ENCODE measurements at regions not wholly inside any gene's neighbourhood (a gene's known extent, or its start where the extent isn't known, plus 50 kb on each side); places are given as distances from the start of the nearest gene placed in this dataset.
"Not testable (repeated sequence)": the region's sequence is repeated elsewhere in the genome, so short reads cannot be mapped to it uniquely, and the experiment has no call there.

DNA sequence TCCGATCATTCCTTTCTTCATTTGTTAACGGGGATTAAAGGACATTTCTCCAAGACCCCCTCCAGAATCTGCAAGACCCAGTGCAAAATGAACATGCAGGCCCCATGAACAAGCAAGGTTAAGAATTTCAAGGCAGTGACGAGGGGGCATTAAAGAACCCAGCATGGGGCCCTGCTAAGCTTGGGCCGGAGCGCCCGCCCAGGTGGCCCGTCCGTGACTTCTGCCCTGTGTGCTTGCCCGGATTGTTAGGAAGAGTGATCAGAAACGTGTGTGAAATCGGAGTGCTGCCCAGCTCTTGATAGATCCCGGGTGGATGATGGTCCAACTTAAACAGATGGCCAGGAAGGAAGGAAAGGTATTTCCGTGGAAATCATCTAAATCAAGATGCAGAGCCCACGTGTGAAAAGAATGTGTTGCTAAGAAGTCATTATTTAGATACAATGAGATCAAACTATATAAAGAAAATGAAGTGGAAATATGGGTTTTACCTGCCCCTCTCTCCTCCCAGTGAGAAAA, 213.6 kb downstream of the KLF6 start:
- no peak overlapping the region for H3K27ac ChIP-seq
- no peaks in the 10 kb centered on the region for H3K36me3 ChIP-seq

DNA sequence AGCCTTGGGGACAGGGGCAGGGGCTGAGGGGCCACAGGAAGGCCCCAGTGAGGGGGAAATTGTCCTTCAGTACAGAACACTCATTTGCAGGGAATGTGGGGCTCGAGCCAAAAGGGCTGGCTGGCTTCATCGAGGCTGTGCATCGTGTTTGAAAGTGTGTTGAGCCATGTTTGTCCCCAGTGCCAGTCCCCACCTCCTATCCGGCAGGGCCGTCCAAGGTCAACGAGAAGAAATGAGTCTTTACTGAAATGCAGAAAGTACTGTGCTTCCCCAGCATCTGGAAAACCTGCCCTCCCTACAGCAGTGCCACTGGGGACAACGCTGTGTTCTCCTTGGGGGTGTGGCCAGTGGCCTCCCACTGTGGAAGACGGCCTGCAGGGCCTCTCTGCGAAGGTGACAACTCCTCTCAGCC, 214.1 kb downstream of the KLF6 start:
- H3K27ac ChIP-seq: no peak overlapping the region
- H3K4me1 ChIP-seq: no peaks in the 10 kb centered on the region
- no peaks in the 10 kb centered on the region for H3K27me3 ChIP-seq
- H3K9me3 ChIP-seq (replicated peaks): no peaks in the 10 kb centered on the region
- H3K36me3 ChIP-seq: no peaks in the 10 kb centered on the region
- H3K4me3 ChIP-seq: no peak overlapping the region
- DNase-seq: no peak

More for the DNA sequence above, 213.6 kb downstream of the KLF6 start:
- DNase-seq: no peak
- no peaks in the 10 kb centered on the region for H3K27me3 ChIP-seq
- H3K9me3 ChIP-seq (replicated peaks): no peaks in the 10 kb centered on the region
- H3K4me3 ChIP-seq: no peak overlapping the region
- no peaks in the 10 kb centered on the region for H3K4me1 ChIP-seq

- Histone ChIP-seq H3K4me1 (no peaks in the 10 kb centered on the region), H3K9me3 (replicated peaks) (no peaks in the 10 kb centered on the region), H3K4me3 (no peak overlapping the region), H3K36me3 (no peaks in the 10 kb centered on the region), H3K27ac (no peak overlapping the region), H3K27me3 (no peaks in the 10 kb centered on the region)
- DNase-seq: no peak
Observed at GRCh38 chr10:3570131-3570729, 214.8 kb downstream of the KLF6 start.

GRCh38 chr10:3568983-3569382, 216.0 kb downstream of the KLF6 start:
- Histone ChIP-seq H3K27ac (no peak overlapping the region), H3K36me3 (no peaks in the 10 kb centered on the region), H3K27me3 (no peaks in the 10 kb centered on the region), H3K4me3 (no peak overlapping the region), H3K4me1 (no peaks in the 10 kb centered on the region), H3K9me3 (replicated peaks) (no peaks in the 10 kb centered on the region)
- no peak for DNase-seq

DNA sequence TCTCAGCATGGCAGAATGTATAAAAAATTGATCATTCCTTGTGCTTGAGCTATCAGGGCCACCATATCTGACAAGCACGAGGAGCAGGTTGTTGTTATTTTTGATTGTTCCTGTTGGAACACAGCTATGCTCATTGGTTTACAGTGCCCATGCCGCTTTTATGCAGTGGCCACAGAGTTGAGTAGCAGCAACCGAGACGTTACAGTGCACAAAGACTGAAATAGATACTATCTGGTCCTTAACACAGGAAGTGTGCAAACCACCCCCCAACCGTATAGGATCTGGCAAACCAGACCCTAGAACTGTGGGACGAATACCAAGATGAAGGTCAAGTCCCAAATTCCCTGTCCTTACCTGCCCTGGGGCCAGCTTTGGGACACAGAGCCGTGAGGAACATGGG, 216.6 kb downstream of the KLF6 start:
- H3K36me3 ChIP-seq: no peaks in the 10 kb centered on the region
- H3K27me3 ChIP-seq: no peaks in the 10 kb centered on the region
- DNase-seq: no peak
- H3K4me3 ChIP-seq: no peak overlapping the region
- no peaks in the 10 kb centered on the region for H3K4me1 ChIP-seq
- H3K27ac ChIP-seq: no peak overlapping the region
- H3K9me3 ChIP-seq (replicated peaks): no peaks in the 10 kb centered on the region

- no peak for DNase-seq
- Histone ChIP-seq H3K9me3 (replicated peaks) (no peaks in the 10 kb centered on the region), H3K4me3 (no peak overlapping the region), H3K27me3 (no peaks in the 10 kb centered on the region), H3K36me3 (no peaks in the 10 kb centered on the region), H3K4me1 (no peaks in the 10 kb centered on the region), H3K27ac (no peak overlapping the region)
Observed at GRCh38 chr10:3567291-3567963, 217.6 kb downstream of the KLF6 start.

DNA sequence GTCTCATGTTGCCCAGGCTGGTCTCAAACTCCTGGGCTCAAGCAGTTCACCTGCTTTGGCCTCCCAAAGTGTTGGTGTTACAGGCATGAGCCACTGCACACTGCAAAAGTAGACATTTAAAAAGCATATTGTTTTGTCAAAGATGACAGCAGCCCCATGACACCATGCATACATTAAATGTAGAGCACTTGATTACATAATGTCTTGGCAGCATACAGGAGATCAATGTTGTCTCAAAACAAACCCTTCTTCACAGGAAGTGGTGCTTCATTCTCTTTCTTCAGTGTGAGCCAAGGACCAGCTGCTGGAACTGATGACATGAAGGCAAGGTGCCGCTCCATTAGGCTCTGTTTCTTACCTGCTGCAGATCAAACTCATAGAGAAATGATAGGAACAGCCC, 218.4 kb downstream of the KLF6 start:
- Histone ChIP-seq H3K27me3 (no peaks in the 10 kb centered on the region), H3K4me3 (no peak overlapping the region), H3K9me3 (replicated peaks) (no peaks in the 10 kb centered on the region), H3K4me1 (no peaks in the 10 kb centered on the region), H3K36me3 (no peaks in the 10 kb centered on the region), H3K27ac (no peak overlapping the region)
- DNase-seq: no peak

GRCh38 chr10:3564346-3565002, 220.5 kb downstream of the KLF6 start:
- DNase-seq: no peak
- Histone ChIP-seq H3K27me3 (no peaks in the 10 kb centered on the region), H3K36me3 (no peaks in the 10 kb centered on the region), H3K4me1 (no peaks in the 10 kb centered on the region), H3K27ac (no peak overlapping the region), H3K4me3 (no peak overlapping the region), H3K9me3 (replicated peaks) (no peaks in the 10 kb centered on the region)

- no peak for DNase-seq
- H3K9me3 ChIP-seq (replicated peaks): no peaks in the 10 kb centered on the region
- no peak overlapping the region for H3K27ac ChIP-seq
- no peaks in the 10 kb centered on the region for H3K36me3 ChIP-seq
- H3K4me3 ChIP-seq: no peak overlapping the region
- H3K27me3 ChIP-seq: no peaks in the 10 kb centered on the region
- no peaks in the 10 kb centered on the region for H3K4me1 ChIP-seq
Observed at GRCh38 chr10:3563298-3563697, 221.7 kb downstream of the KLF6 start.

DNA sequence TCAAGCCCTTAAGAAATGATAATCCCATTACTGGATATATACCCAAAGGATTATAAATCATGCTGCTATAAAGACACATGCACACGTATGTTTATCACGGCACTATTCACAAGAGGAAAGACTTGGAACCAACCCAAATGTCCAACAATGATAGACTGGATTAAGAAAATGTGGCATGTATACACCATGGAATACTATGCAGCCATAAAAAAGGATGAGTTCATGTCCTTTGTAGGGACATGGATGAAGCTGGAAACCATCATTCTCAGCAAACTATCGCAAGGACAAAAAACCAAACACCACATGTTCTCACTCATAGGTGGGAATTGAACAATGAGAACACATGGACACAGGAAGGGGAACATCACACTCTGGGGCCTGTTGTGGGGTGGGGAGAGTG, 224.4 kb downstream of the KLF6 start:
- not testable (repeated sequence) for H3K27ac ChIP-seq; H3K9me3 ChIP-seq (replicated peaks); H3K4me3 ChIP-seq; H3K4me1 ChIP-seq; H3K36me3 ChIP-seq; H3K27me3 ChIP-seq; DNase-seq

- Histone ChIP-seq H3K4me1 (no peaks in the 10 kb centered on the region), H3K9me3 (replicated peaks) (no peaks in the 10 kb centered on the region), H3K36me3 (no peaks in the 10 kb centered on the region), H3K4me3 (no peak overlapping the region), H3K27ac (no peak overlapping the region), H3K27me3 (no peaks in the 10 kb centered on the region)
- DNase-seq: no peak
Observed at GRCh38 chr10:3559527-3559926, 225.5 kb downstream of the KLF6 start.

- no peaks in the 10 kb centered on the region for H3K36me3 ChIP-seq
- H3K9me3 ChIP-seq (replicated peaks): no peaks in the 10 kb centered on the region
- H3K4me1 ChIP-seq: no peaks in the 10 kb centered on the region
- H3K27ac ChIP-seq: no peak overlapping the region
- H3K27me3 ChIP-seq: no peaks in the 10 kb centered on the region
- no peak overlapping the region for H3K4me3 ChIP-seq
- DNase-seq: no peak
Observed at GRCh38 chr10:3559011-3559410, 226.0 kb downstream of the KLF6 start.

DNA sequence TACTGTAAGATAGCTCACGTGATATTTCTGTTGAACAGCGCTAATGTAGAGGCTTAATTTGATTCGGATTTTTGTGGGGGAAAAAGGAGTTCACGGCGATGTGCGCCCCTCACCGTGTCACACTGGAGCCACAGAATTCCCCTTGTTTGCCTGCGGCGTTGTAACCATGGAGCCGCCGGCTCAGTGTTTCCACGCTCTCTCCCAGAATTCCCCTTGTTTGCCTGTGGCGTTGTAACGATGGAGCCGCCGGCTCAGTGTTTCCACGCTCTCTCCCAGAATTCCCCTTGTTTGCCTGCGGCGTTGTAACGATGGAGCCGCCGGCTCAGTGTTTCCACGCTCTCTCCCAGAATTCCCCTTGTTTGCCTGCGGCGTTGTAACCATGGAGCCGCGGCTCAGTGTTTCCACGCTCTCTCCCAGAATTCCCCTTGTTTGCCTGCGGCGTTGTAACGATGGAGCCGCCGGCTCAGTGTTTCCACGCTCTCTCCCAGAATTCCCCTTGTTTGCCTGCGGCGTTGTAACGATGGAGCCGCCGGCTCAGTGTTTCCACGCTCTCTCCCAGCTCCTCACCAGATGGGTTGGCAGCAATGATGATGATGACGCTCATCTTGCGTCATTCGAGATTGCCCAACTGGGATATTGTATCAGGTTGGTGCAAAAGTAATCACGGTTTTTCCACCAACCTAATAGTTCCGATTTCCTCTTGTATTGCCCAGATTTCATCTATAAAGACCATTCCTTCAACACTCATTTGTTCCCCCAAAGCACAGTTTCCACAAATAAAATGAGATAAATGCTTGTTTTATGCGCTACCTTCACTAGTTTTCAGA, 228.6 kb downstream of the KLF6 start:
- not testable (repeated sequence) for H3K27ac ChIP-seq; H3K4me3 ChIP-seq; H3K9me3 ChIP-seq (replicated peaks); H3K27me3 ChIP-seq; DNase-seq; H3K4me1 ChIP-seq; H3K36me3 ChIP-seq

DNA sequence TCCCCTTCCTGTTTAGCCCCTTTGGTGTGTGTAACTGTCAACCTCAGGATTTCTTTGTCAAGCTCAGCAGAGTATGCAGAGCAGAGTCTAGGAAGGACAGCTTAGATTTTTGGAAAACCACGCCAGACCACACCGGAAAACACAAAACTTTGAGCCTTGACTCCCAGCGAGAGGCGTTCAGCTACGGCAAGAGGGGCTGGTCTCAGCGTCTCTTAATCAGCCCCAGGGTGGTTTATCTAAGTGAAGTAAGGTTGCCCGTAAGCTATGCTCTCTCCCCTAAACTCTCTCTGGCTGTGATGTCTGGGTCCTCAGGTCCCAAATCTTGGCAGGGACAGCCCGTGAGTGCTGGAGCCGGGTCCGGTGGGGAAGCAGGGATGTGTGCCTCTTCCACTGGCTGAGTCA, 230.9 kb downstream of the KLF6 start:
- DNase-seq: no peak
- no peaks in the 10 kb centered on the region for H3K36me3 ChIP-seq
- H3K4me3 ChIP-seq: no peak overlapping the region
- H3K4me1 ChIP-seq: no peaks in the 10 kb centered on the region
- no peak overlapping the region for H3K27ac ChIP-seq
- no peaks in the 10 kb centered on the region for H3K27me3 ChIP-seq
- no peaks in the 10 kb centered on the region for H3K9me3 ChIP-seq (replicated peaks)

GRCh38 chr10:3552281-3552680, 232.7 kb downstream of the KLF6 start:
- no peaks in the 10 kb centered on the region for H3K36me3 ChIP-seq
- DNase-seq: no peak
- no peak overlapping the region for H3K4me3 ChIP-seq
- H3K9me3 ChIP-seq (replicated peaks): no peaks in the 10 kb centered on the region
- no peaks in the 10 kb centered on the region for H3K4me1 ChIP-seq
- no peaks in the 10 kb centered on the region for H3K27me3 ChIP-seq
- H3K27ac ChIP-seq: no peak overlapping the region

All from SJCRH30 (cell line).